Peyer's patch (tissue), 4 donors: ENCODE measurements at regions not wholly inside any gene's neighbourhood (a gene's known extent, or its start where the extent isn't known, plus 50 kb on each side); places are given as distances from the start of the nearest gene placed in this dataset.

Experiments used
- DNase-seq, 3 donors: peaks; one replicate each; pipeline ENCODE4 v3.0.0-alpha.2; 2017 to 2019
- H3K27ac ChIP-seq, 4 donors: fragments of 200-600 bp; sonication (generic); one replicate each; pipeline ENCODE4 v1.5.1; 2016 to 2019
- H3K27me3 ChIP-seq, 2 donors: fragments of 200-600 bp; sonication (generic); one replicate each; pipeline ENCODE4 v1.5.1; 2019
- H3K36me3 ChIP-seq, 3 donors: fragments of 200-600 bp; sonication (generic); one replicate each; pipeline ENCODE4 v1.5.1; 2016 to 2019
- H3K4me1 ChIP-seq, 4 donors: fragments of 200-600 bp; sonication (generic); one replicate each; pipeline ENCODE4 v1.5.1; 2016 to 2019
- H3K4me3 ChIP-seq, 4 donors: fragments of 200-600 bp; sonication (generic); 1 replicate in 3 of 4; 2 replicates in 1 of 4; pipeline ENCODE4 v1.5.1; 2016 to 2019; ENCODE audit warnings: mild to moderate bottlenecking in 1 of 4
- H3K9me3 ChIP-seq, 4 donors: fragments of 200-600 bp; sonication (generic); one replicate each; pipeline ENCODE4 v1.5.1; 2016 to 2019; ENCODE audit warnings: mild to moderate bottlenecking in 1 of 4
- CTCF ChIP-seq, 6 experiments: fragments of 450-650 bp in 4 of 6; fragments of 200-600 bp in 2 of 6; sonication (generic) in 1 of 6; IDR thresholded peaks; one replicate each; pipeline ENCODE4 v1.5.1; 2017 to 2019; ENCODE audit warnings: antibody characterized with exemption in 6 of 6, mild to moderate bottlenecking in 3 of 6, moderate library complexity in 1 of 6
- POLR2A ChIP-seq, 2 donors: fragments of 450-650 bp; IDR thresholded peaks; one replicate each; pipeline ENCODE4 v1.5.1; 2017; ENCODE audit warnings: antibody characterized with exemption in 2 of 2, mild to moderate bottlenecking in 2 of 2, moderate library complexity in 2 of 2

- H3K4me3 ChIP-seq = no peak overlapping the region
- H3K4me1 ChIP-seq = no peaks in the 10 kb centered on the region
- no peak for DNase-seq
- H3K27me3 ChIP-seq = no peaks in the 10 kb centered on the region
- H3K9me3 ChIP-seq = no peaks in the 10 kb centered on the region
- H3K27ac ChIP-seq = no peak overlapping the region
- TF ChIP-seq CTCF (IDR thresholded peaks at IDR 0.05) = no peak
- no peak for TF ChIP-seq POLR2A (IDR thresholded peaks at IDR 0.05)
- no peaks in the 10 kb centered on the region for H3K36me3 ChIP-seq
Observed at GRCh38 chr14:100451264-100451663, 128.1 kb downstream of the SLC25A47 start.

DNA sequence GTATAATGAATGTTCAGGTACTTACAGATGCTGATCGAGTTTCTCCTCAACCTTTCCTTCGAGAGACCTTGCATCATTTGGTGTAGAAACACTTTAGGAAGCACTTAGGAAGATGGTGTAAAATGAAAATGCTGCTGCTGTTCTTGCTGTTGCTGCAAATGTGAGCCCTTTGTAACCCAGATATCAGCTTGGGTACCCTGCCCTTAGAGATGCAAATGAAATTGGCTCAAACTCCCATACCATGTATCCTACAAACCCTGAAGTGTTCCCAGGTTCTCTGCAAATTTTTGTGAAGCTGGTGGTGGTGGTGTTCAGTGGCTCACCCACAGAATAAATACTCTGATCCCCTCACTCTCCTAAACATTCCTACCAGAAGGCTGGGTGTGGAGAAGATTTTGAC is 130.8 kb downstream of the SLC25A47 start:
- no peak for DNase-seq
- H3K9me3 ChIP-seq = no peaks in the 10 kb centered on the region
- H3K27ac ChIP-seq = no peak overlapping the region
- no peaks in the 10 kb centered on the region for H3K36me3 ChIP-seq
- no peaks in the 10 kb centered on the region for H3K27me3 ChIP-seq
- TF ChIP-seq CTCF (IDR thresholded peaks at IDR 0.05) (no peak), POLR2A (IDR thresholded peaks at IDR 0.05) (no peak)
- H3K4me1 ChIP-seq = no peaks in the 10 kb centered on the region
- H3K4me3 ChIP-seq = no peak overlapping the region

- no peaks in the 10 kb centered on the region for H3K27me3 ChIP-seq
- no peak for DNase-seq
- no peaks in the 10 kb centered on the region for H3K36me3 ChIP-seq
- no peak overlapping the region for H3K4me3 ChIP-seq
- H3K4me1 ChIP-seq = no peaks in the 10 kb centered on the region
- H3K9me3 ChIP-seq = no peaks in the 10 kb centered on the region
- TF ChIP-seq CTCF (IDR thresholded peaks at IDR 0.05) = no peak
- no peak for TF ChIP-seq POLR2A (IDR thresholded peaks at IDR 0.05)
- H3K27ac ChIP-seq = no peak overlapping the region
Observed at GRCh38 chr14:100454437-100454836, 131.3 kb downstream of the SLC25A47 start.

DNA sequence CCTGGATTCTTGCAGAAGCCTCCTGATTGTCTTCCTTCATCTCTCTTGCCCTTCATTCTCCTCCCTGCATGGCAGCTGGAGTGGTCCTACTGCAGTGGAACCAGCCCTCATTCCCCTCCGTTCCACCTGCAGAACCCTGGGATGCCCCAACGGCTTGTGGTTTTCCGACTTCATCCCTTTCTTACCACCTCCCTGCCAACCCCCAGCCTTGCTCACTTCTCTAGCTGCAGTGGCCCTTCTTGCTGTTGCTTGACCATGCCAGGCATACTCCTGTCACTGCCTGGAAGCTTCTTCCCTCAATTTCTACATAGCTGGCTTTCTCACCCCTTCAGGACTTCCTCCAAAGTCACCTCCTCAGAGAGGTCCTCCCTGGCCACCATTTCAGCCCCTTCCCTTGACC is 123.3 kb downstream of the BEGAIN start:
- Histone ChIP-seq H3K27me3 (no peaks in the 10 kb centered on the region), H3K4me1 (no peaks in the 10 kb centered on the region), H3K36me3 (no peaks in the 10 kb centered on the region), H3K4me3 (no peak overlapping the region), H3K9me3 (no peaks in the 10 kb centered on the region), H3K27ac (no peak overlapping the region)
- no peak for DNase-seq
- TF ChIP-seq CTCF (IDR thresholded peaks at IDR 0.05) = no peak

- Histone ChIP-seq H3K36me3 (no peaks in the 10 kb centered on the region), H3K27ac (no peak overlapping the region), H3K4me1 (no peaks in the 10 kb centered on the region), H3K27me3 (no peaks in the 10 kb centered on the region), H3K9me3 (no peaks in the 10 kb centered on the region), H3K4me3 (no peak overlapping the region)
- DNase-seq = no peak
- no peak for TF ChIP-seq CTCF (IDR thresholded peaks at IDR 0.05)
Observed at GRCh38 chr14:100466111-100466856, 120.9 kb downstream of the BEGAIN start.
